ENCODE measurements at regions not wholly inside any gene's neighbourhood (a gene's known extent, or its start where the extent isn't known, plus 50 kb on each side); places are given as distances from the start of the nearest gene placed in this dataset.

GRCh38 chr11:122339436-122340060 lies 223.5 kb upstream of the BLID start:
- H3K4me3 Mint-ChIP-seq = no peak overlapping the region
- H3K27ac Mint-ChIP-seq = no peak overlapping the region
- no peaks in the 10 kb centered on the region for H3K9me3 Mint-ChIP-seq
- no peaks in the 10 kb centered on the region for H3K36me3 Mint-ChIP-seq
- peaks cover 37% of the 10 kb centered on the region for H3K4me1 Mint-ChIP-seq (ENCODE audit: unreplicated experiment)
- no peak for DNase-seq (ENCODE audit: extremely low spot score, unreplicated experiment)
- no peaks in the 10 kb centered on the region for H3K27me3 Mint-ChIP-seq
- TF ChIP-seq, protein P1, sequence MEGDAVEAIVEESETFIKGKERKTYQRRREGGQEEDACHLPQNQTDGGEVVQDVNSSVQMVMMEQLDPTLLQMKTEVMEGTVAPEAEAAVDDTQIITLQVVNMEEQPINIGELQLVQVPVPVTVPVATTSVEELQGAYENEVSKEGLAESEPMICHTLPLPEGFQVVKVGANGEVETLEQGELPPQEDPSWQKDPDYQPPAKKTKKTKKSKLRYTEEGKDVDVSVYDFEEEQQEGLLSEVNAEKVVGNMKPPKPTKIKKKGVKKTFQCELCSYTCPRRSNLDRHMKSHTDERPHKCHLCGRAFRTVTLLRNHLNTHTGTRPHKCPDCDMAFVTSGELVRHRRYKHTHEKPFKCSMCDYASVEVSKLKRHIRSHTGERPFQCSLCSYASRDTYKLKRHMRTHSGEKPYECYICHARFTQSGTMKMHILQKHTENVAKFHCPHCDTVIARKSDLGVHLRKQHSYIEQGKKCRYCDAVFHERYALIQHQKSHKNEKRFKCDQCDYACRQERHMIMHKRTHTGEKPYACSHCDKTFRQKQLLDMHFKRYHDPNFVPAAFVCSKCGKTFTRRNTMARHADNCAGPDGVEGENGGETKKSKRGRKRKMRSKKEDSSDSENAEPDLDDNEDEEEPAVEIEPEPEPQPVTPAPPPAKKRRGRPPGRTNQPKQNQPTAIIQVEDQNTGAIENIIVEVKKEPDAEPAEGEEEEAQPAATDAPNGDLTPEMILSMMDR (conservative IDR thresholded peaks at IDR 0.05) = no peak

GRCh38 chr11:122337704-122338103 lies 221.7 kb upstream of the BLID start:
- TF ChIP-seq, protein P1 (conservative IDR thresholded peaks at IDR 0.05) = no peak
- H3K36me3 Mint-ChIP-seq = no peaks in the 10 kb centered on the region
- no peak overlapping the region for H3K27ac Mint-ChIP-seq
- DNase-seq (ENCODE audit: extremely low spot score, unreplicated experiment) = no peak
- H3K4me3 Mint-ChIP-seq = no peak overlapping the region
- H3K27me3 Mint-ChIP-seq = no peaks in the 10 kb centered on the region
- H3K4me1 Mint-ChIP-seq (ENCODE audit: unreplicated experiment) = peaks cover 27% of the 10 kb centered on the region
- no peaks in the 10 kb centered on the region for H3K9me3 Mint-ChIP-seq

GRCh38 chr11:122337241-122337640 lies 221.2 kb upstream of the BLID start:
- Mint-ChIP-seq H3K27me3 (no peaks in the 10 kb centered on the region), H3K27ac (no peak overlapping the region)

GRCh38 chr11:122336706-122337105 lies 220.7 kb upstream of the BLID start:
- H3K36me3 Mint-ChIP-seq = no peaks in the 10 kb centered on the region
- H3K27me3 Mint-ChIP-seq = no peaks in the 10 kb centered on the region
- TF ChIP-seq, protein P1 (conservative IDR thresholded peaks at IDR 0.05) = no peak

More at GRCh38 chr11:122337241-122337640, 221.2 kb upstream of the BLID start:
- Mint-ChIP-seq H3K4me1 (ENCODE audit: unreplicated experiment) (peaks cover 22% of the 10 kb centered on the region), H3K36me3 (no peaks in the 10 kb centered on the region), H3K9me3 (no peaks in the 10 kb centered on the region), H3K4me3 (no peak overlapping the region)
- TF ChIP-seq, protein P1 (conservative IDR thresholded peaks at IDR 0.05) = no peak
- no peak for DNase-seq (ENCODE audit: extremely low spot score, unreplicated experiment)

GRCh38 chr11:122334546-122335339 lies 218.7 kb upstream of the BLID start:
- TF ChIP-seq, protein P1 (conservative IDR thresholded peaks at IDR 0.05) = no peak
- no peak overlapping the region for H3K4me3 Mint-ChIP-seq
- no peak for DNase-seq (ENCODE audit: extremely low spot score, unreplicated experiment)
- H3K36me3 Mint-ChIP-seq = no peaks in the 10 kb centered on the region
- no peak overlapping the region for H3K27ac Mint-ChIP-seq
- H3K4me1 Mint-ChIP-seq (ENCODE audit: unreplicated experiment) = peaks cover 7% of the 10 kb centered on the region
- no peaks in the 10 kb centered on the region for H3K9me3 Mint-ChIP-seq
- no peaks in the 10 kb centered on the region for H3K27me3 Mint-ChIP-seq

More at GRCh38 chr11:122336706-122337105, 220.7 kb upstream of the BLID start:
- H3K4me1 Mint-ChIP-seq (ENCODE audit: unreplicated experiment) = peaks cover 19% of the 10 kb centered on the region
- H3K9me3 Mint-ChIP-seq = no peaks in the 10 kb centered on the region
- no peak overlapping the region for H3K27ac Mint-ChIP-seq
- DNase-seq (ENCODE audit: extremely low spot score, unreplicated experiment) = no peak
- H3K4me3 Mint-ChIP-seq = no peak overlapping the region

All from type B pancreatic cell (in vitro differentiated cells).